ENCODE measurements at regions not wholly inside any gene's neighbourhood (a gene's known extent, or its start where the extent isn't known, plus 50 kb on each side); places are given as distances from the start of the nearest gene placed in this dataset.
A peak's percentile ranks its signal among the peaks of the same experiment; 100 is the strongest.

- peak overlapping the region; percentile 24 for H3K4me3 ChIP-seq (ENCODE audit: insufficient read depth, low read length)
- H3K27me3 ChIP-seq (ENCODE audit: insufficient read depth, low read length), result no peaks in the 10 kb centered on the region
- H3K4me1 ChIP-seq (ENCODE audit: insufficient read depth, low read length), result peaks cover 47% of the 10 kb centered on the region
- no peaks in the 10 kb centered on the region for H3K9me3 ChIP-seq (ENCODE audit: low read depth, low read length)
- peak overlapping the region; percentile 98 for H3K27ac ChIP-seq (ENCODE audit: low read depth, low read length)
- H3K79me2 ChIP-seq (ENCODE audit: insufficient read depth, low read length), result no peaks in the 10 kb centered on the region
- peak overlapping the region; percentile 71 for H3K4me2 ChIP-seq (ENCODE audit: insufficient read depth, low read length)
- no peaks in the 10 kb centered on the region for H3K36me3 ChIP-seq (ENCODE audit: insufficient read depth, low read length)
- TF ChIP-seq, protein P1, sequence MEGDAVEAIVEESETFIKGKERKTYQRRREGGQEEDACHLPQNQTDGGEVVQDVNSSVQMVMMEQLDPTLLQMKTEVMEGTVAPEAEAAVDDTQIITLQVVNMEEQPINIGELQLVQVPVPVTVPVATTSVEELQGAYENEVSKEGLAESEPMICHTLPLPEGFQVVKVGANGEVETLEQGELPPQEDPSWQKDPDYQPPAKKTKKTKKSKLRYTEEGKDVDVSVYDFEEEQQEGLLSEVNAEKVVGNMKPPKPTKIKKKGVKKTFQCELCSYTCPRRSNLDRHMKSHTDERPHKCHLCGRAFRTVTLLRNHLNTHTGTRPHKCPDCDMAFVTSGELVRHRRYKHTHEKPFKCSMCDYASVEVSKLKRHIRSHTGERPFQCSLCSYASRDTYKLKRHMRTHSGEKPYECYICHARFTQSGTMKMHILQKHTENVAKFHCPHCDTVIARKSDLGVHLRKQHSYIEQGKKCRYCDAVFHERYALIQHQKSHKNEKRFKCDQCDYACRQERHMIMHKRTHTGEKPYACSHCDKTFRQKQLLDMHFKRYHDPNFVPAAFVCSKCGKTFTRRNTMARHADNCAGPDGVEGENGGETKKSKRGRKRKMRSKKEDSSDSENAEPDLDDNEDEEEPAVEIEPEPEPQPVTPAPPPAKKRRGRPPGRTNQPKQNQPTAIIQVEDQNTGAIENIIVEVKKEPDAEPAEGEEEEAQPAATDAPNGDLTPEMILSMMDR (IDR thresholded peaks at IDR 0.05; ENCODE audit: extremely low read depth, low read depth, low read length), result no peak
- no peak for DNase-seq (ENCODE audit: insufficient read length, low spot score, missing footprints)
- no peaks in the 10 kb centered on the region for H4K20me1 ChIP-seq (ENCODE audit: insufficient read depth, low read length)
- H2AFZ ChIP-seq (ENCODE audit: low read length), result peak overlapping the region; percentile 87
Observed at GRCh38 chr11:126114486-126115126, 51.9 kb upstream of the CDON start.

- no peak for DNase-seq (ENCODE audit: insufficient read length, low spot score, missing footprints)
- H2AFZ ChIP-seq (ENCODE audit: low read length), result peak overlapping the region; percentile 86
- no peaks in the 10 kb centered on the region for H3K79me2 ChIP-seq (ENCODE audit: insufficient read depth, low read length)
- H3K4me3 ChIP-seq (ENCODE audit: insufficient read depth, low read length), result peak overlapping the region; percentile 24
- H3K4me2 ChIP-seq (ENCODE audit: insufficient read depth, low read length), result peak overlapping the region; percentile 71
- no peaks in the 10 kb centered on the region for H3K9me3 ChIP-seq (ENCODE audit: low read depth, low read length)
- TF ChIP-seq, protein P1 (IDR thresholded peaks at IDR 0.05; ENCODE audit: extremely low read depth, low read depth, low read length), result no peak
- peaks cover 50% of the 10 kb centered on the region for H3K4me1 ChIP-seq (ENCODE audit: insufficient read depth, low read length)
- peak overlapping the region; percentile 98 for H3K27ac ChIP-seq (ENCODE audit: low read depth, low read length)
- no peaks in the 10 kb centered on the region for H4K20me1 ChIP-seq (ENCODE audit: insufficient read depth, low read length)
- H3K36me3 ChIP-seq (ENCODE audit: insufficient read depth, low read length), result no peaks in the 10 kb centered on the region
- H3K27me3 ChIP-seq (ENCODE audit: insufficient read depth, low read length), result no peaks in the 10 kb centered on the region
Observed at GRCh38 chr11:126113963-126114362, 51.3 kb upstream of the CDON start.

DNA sequence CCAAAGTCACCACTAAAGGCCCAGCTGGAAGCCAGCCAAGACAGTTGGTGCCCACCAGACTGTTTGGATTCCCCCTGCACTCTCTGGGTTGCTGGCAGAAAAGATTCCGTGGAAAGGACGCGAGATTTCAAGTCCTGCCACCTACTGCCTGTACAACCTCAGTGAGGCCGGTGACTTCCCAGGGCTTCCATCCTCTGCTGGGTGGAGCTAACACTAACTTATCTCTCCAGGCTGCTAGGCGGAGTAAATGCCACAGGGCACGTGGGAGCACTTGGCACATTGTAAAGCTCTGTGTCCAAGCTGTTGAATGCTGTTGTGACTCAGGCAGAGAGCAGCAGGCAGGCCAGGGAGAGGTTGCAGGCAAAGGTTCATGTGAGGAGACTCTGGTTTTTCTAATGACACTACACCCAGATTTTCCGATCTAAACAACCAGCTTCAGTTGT is 50.9 kb upstream of the CDON start:
- DNase-seq (ENCODE audit: insufficient read length, low spot score, missing footprints), result peak; percentile 97
- no peaks in the 10 kb centered on the region for H3K9me3 ChIP-seq (ENCODE audit: low read depth, low read length)
- TF ChIP-seq, protein P1 (IDR thresholded peaks at IDR 0.05; ENCODE audit: extremely low read depth, low read depth, low read length), result no peak
- peak overlapping the region; percentile 98 for H3K27ac ChIP-seq (ENCODE audit: low read depth, low read length)
- no peaks in the 10 kb centered on the region for H4K20me1 ChIP-seq (ENCODE audit: insufficient read depth, low read length)
- peak overlapping the region; percentile 86 for H2AFZ ChIP-seq (ENCODE audit: low read length)
- no peaks in the 10 kb centered on the region for H3K36me3 ChIP-seq (ENCODE audit: insufficient read depth, low read length)
- H3K4me3 ChIP-seq (ENCODE audit: insufficient read depth, low read length), result peak overlapping the region; percentile 24
- H3K27me3 ChIP-seq (ENCODE audit: insufficient read depth, low read length), result no peaks in the 10 kb centered on the region
- no peaks in the 10 kb centered on the region for H3K79me2 ChIP-seq (ENCODE audit: insufficient read depth, low read length)
- peak overlapping the region; percentile 71 for H3K4me2 ChIP-seq (ENCODE audit: insufficient read depth, low read length)
- peaks cover 50% of the 10 kb centered on the region for H3K4me1 ChIP-seq (ENCODE audit: insufficient read depth, low read length)

DNA sequence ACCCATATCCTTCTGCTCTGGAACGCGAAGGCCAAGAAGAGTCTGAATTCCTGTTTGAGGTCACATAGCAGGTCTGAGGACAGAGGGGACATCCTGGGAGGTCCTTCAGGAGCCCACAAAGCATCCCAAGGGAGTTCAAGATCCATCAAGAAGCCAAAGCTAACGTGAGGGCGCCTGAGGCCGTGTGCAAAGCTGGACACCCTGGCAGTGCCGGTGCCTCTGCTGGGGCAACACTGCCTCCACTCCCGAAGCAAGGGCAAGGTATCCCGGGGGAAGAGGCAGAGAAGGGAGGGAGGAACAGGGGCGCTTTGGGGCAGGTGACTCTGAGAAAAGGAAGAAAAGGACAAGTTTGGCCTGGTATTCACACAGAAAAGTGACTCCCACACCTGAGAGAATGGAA is 50.3 kb upstream of the CDON start:
- H3K27ac ChIP-seq (ENCODE audit: low read depth, low read length), result peak overlapping the region; percentile 98
- TF ChIP-seq, protein P1 (IDR thresholded peaks at IDR 0.05; ENCODE audit: extremely low read depth, low read depth, low read length), result no peak
- H3K79me2 ChIP-seq (ENCODE audit: insufficient read depth, low read length), result no peaks in the 10 kb centered on the region
- no peaks in the 10 kb centered on the region for H3K36me3 ChIP-seq (ENCODE audit: insufficient read depth, low read length)
- peaks cover 50% of the 10 kb centered on the region for H3K4me1 ChIP-seq (ENCODE audit: insufficient read depth, low read length)
- no peaks in the 10 kb centered on the region for H3K27me3 ChIP-seq (ENCODE audit: insufficient read depth, low read length)
- no peak for DNase-seq (ENCODE audit: insufficient read length, low spot score, missing footprints)
- no peaks in the 10 kb centered on the region for H4K20me1 ChIP-seq (ENCODE audit: insufficient read depth, low read length)
- H3K4me2 ChIP-seq (ENCODE audit: insufficient read depth, low read length), result no peak overlapping the region
- no peak overlapping the region for H3K4me3 ChIP-seq (ENCODE audit: insufficient read depth, low read length)
- no peak overlapping the region for H2AFZ ChIP-seq (ENCODE audit: low read length)
- no peaks in the 10 kb centered on the region for H3K9me3 ChIP-seq (ENCODE audit: low read depth, low read length)

Measured in osteoblast (primary cell).